HCT116 (cell line): ENCODE measurements at regions not wholly inside any gene's neighbourhood (a gene's known extent, or its start where the extent isn't known, plus 50 kb on each side); places are given as distances from the start of the nearest gene placed in this dataset.

Experiments
- POLR2A ChIP-seq: IDR thresholded peaks from 2 replicates; pipeline ENCODE4 v1.7.0; 2011; ENCODE audit warnings: borderline replicate concordance; ENCODE audit not compliant: insufficient read depth, insufficient read length; ENCODE audit errors: extremely low read depth
- TF ChIP-seq, protein P1 (sequence below): IDR thresholded peaks from 2 replicates; pipeline ENCODE4 v1.6.1; 2012

DNA sequence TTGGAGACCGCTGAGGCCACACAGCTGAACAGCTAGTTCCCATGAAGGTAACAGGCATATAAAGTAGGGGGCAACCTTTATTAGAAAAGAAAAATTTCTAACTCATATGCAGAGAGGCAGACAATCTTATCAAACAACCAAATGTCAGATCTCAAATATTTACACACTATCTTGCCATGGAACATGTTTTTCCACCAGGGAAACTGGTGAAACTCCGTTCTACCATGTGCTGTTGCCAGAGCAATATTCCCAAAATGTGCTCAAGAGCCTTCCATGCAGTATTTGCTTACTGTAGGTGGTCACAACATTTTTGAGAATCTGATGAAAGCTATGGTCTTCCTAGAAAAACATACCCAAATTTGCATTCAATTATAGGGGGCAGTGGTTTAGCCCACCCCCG lies 143.4 kb upstream of the MAGI3 start:
- TF ChIP-seq POLR2A: no peak
- TF ChIP-seq, protein P1, sequence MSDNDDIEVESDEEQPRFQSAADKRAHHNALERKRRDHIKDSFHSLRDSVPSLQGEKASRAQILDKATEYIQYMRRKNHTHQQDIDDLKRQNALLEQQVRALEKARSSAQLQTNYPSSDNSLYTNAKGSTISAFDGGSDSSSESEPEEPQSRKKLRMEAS: no peak
